ENCODE measurements at regions not wholly inside any gene's neighbourhood (a gene's known extent, or its start where the extent isn't known, plus 50 kb on each side); places are given as distances from the start of the nearest gene placed in this dataset.

GRCh38 chr11:115927823-115928329 lies 423.7 kb upstream of the CADM1 start:
- no peaks in the 10 kb centered on the region for H3K79me2 ChIP-seq (ENCODE audit: insufficient read depth)
- no peak overlapping the region for H3K9ac ChIP-seq
- CTCF ChIA-PET = interaction anchor here (0.5 to 2.8 kb wide), 3 partner anchors 16 to 157 kb away, joined by 3 to 16 read pairs (median 3); no protein-coding TSS in a partner anchor
- H3K9me2 ChIP-seq = no peaks in the 10 kb centered on the region
- H3K4me1 ChIP-seq (ENCODE audit: control insufficient read depth in 1 of 2, insufficient read depth in 2 of 2, low read depth in 1 of 2, low read length in 1 of 2) = peaks cover 0 to 26% of the 10 kb centered on the region in 2 experiments; a peak in 2 of 4 replicates
- no peak overlapping the region for H3K4me3 ChIP-seq (ENCODE audit: low read depth in 2 of 2, low read length in 1 of 2)
- no peak for DNase-seq
- no peaks in the 10 kb centered on the region for H4K20me1 ChIP-seq (ENCODE audit: insufficient read depth)
- H3K27me3 ChIP-seq (ENCODE audit: insufficient read depth) = no peaks in the 10 kb centered on the region
- H3K4me2 ChIP-seq = no peak overlapping the region
- no peaks in the 10 kb centered on the region for H3K36me3 ChIP-seq (replicated peaks in 1 of 2; ENCODE audit: control insufficient read depth in 1 of 2, insufficient read depth in 2 of 2, low read length in 1 of 2)
- TF ChIP-seq ELF1 (IDR thresholded peaks at IDR 0.05) (no peak), TCF12 (IDR thresholded peaks at IDR 0.05) (no peak), SMC3 (IDR thresholded peaks at IDR 0.05; ENCODE audit: low read depth, low read length) (no peak), USF2 (IDR thresholded peaks at IDR 0.05; ENCODE audit: borderline replicate concordance, low read depth, low read length) (no peak), SIN3A (IDR thresholded peaks at IDR 0.05; ENCODE audit: borderline replicate concordance, low read depth, low read length) (no peak), REST (IDR thresholded peaks at IDR 0.05; ENCODE audit: low read depth, low read length) (no peak), EP300 (IDR thresholded peaks at IDR 0.05; ENCODE audit: borderline replicate concordance in 1 of 2, low read depth in 1 of 2, low read length in 1 of 2) (no peak), CTCF (IDR thresholded peaks at IDR 0.05) (no peak), PBX3 (IDR thresholded peaks at IDR 0.05) (no peak), MXI1 (IDR thresholded peaks at IDR 0.05; ENCODE audit: low read depth, low read length) (no peak)
- no peak overlapping the region for H3K27ac ChIP-seq (ENCODE audit: low read depth in 2 of 2, low read length in 1 of 2)
- no peaks in the 10 kb centered on the region for H3K9me3 ChIP-seq
- no peak overlapping the region for H2AFZ ChIP-seq (ENCODE audit: low read depth)
- WGBS (ENCODE audit: low lambda C conversion rate) = 33% methylated on average over 2 of the region's 8 CpGs
- H3F3A ChIP-seq (replicated peaks; ENCODE audit: insufficient read depth) = no peaks in the 10 kb centered on the region
- POLR2A ChIA-PET = no interaction called here

Measured in SK-N-SH (cell line).